AML-193 (cell line): ENCODE measurements at regions not wholly inside any gene's neighbourhood (a gene's known extent, or its start where the extent isn't known, plus 50 kb on each side); places are given as distances from the start of the nearest gene placed in this dataset.

Experiments used
- DNase-seq, 2 experiments: peaks; one replicate each; lab custom pipeline; 2025; lab: John Stamatoyannopoulos, UW

GRCh38 chr1:30329802-30330557, 393.4 kb downstream of the MATN1 start:
- no peak for DNase-seq

GRCh38 chr1:30329263-30329753, 394.1 kb downstream of the MATN1 start:
- DNase-seq, result no peak

GRCh38 chr1:30328401-30329262, 394.8 kb downstream of the MATN1 start:
- no peak for DNase-seq

GRCh38 chr1:30328100-30328370, 395.4 kb downstream of the MATN1 start:
- DNase-seq, result no peak

GRCh38 chr1:30327370-30328099, 395.9 kb downstream of the MATN1 start:
- no peak for DNase-seq

GRCh38 chr1:30325999-30326398, 397.4 kb downstream of the MATN1 start:
- DNase-seq, result no peak

- DNase-seq, result no peak
These were observed 398.1 kb downstream of the MATN1 start for GRCh38 chr1:30325085-30325935.

GRCh38 chr1:30324251-30325084, 398.9 kb downstream of the MATN1 start:
- DNase-seq, result no peak

- no peak for DNase-seq
These were observed 399.5 kb downstream of the MATN1 start for GRCh38 chr1:30323841-30324240.

GRCh38 chr1:30323352-30323751, 400.0 kb downstream of the MATN1 start:
- no peak for DNase-seq

- DNase-seq, result no peak
These were observed 400.5 kb downstream of the MATN1 start for GRCh38 chr1:30322859-30323257.

GRCh38 chr1:30321996-30322858, 401.2 kb downstream of the MATN1 start:
- DNase-seq, result no peak

- DNase-seq, result no peak
These were observed 402.0 kb downstream of the MATN1 start for GRCh38 chr1:30321246-30321910.

- no peak for DNase-seq
These were observed 402.8 kb downstream of the MATN1 start for GRCh38 chr1:30320581-30320890.

- DNase-seq, result no peak
These were observed 403.4 kb downstream of the MATN1 start for GRCh38 chr1:30319765-30320580.

GRCh38 chr1:30318864-30319718, 404.3 kb downstream of the MATN1 start:
- DNase-seq, result no peak

GRCh38 chr1:30318413-30318812, 405.0 kb downstream of the MATN1 start:
- DNase-seq, result no peak

- no peak for DNase-seq
These were observed 405.5 kb downstream of the MATN1 start for GRCh38 chr1:30317921-30318320.
